Activated naive CD8-positive, alpha-beta T cell treated with anti-CD3 and anti-CD28 coated beads for 36 hours (primary cell): ENCODE measurements at regions not wholly inside any gene's neighbourhood (a gene's known extent, or its start where the extent isn't known, plus 50 kb on each side); places are given as distances from the start of the nearest gene placed in this dataset.
A peak's percentile ranks its signal among the peaks of the same experiment; 100 is the strongest.
"Not testable (repeated sequence)": the region's sequence is repeated elsewhere in the genome, so short reads cannot be mapped to it uniquely, and the experiment has no call there.

Experiments used
- DNase-seq: peaks from one replicate; pipeline ENCODE4 v3.0.0; 2021
- H3K27ac Mint-ChIP-seq: one replicate; pipeline ENCODE4 v1.8.0; 2022; ENCODE audit warnings: mild to moderate bottlenecking, moderate library complexity, mixed read lengths
- H3K27me3 Mint-ChIP-seq: one replicate; pipeline ENCODE4 v1.8.0; 2022; ENCODE audit warnings: mild to moderate bottlenecking, mixed read lengths
- H3K36me3 Mint-ChIP-seq: one replicate; pipeline ENCODE4 v1.8.0; 2021; ENCODE audit warnings: mild to moderate bottlenecking, mixed read lengths
- H3K4me1 Mint-ChIP-seq: one replicate; pipeline ENCODE4 v1.8.0; 2021; ENCODE audit warnings: mixed read lengths
- H3K4me3 Mint-ChIP-seq: one replicate; pipeline ENCODE4 v1.8.0; 2022; ENCODE audit warnings: mild to moderate bottlenecking, moderate library complexity, mixed read lengths
- H3K9me3 Mint-ChIP-seq: one replicate; pipeline ENCODE4 v1.8.0; 2022; ENCODE audit warnings: mixed read lengths

DNA sequence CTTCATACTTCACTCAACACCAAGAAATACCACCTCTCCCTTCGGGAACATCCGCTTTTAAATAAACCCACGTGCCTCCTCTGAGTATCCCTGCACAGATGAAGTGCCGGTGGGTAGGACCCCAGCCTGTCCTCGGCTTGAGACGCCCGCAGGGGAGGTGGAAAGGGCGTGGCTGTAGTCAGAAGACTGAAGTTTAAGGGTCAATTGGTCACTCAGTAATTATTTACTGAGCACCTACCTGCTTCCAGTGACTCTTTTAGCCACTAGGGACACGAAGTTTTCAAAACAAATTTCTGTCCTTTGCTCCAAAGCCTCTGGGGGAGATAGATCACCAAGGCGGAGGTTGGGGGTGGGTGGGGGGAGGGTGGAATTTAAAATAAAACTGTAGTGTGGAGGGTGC lies 309.4 kb downstream of the VRK1 start:
- Mint-ChIP-seq H3K27ac (no peak overlapping the region), H3K4me1 (peaks cover 2% of the 10 kb centered on the region), H3K9me3 (peaks cover 4% of the 10 kb centered on the region), H3K27me3 (no peaks in the 10 kb centered on the region), H3K36me3 (peaks cover 3% of the 10 kb centered on the region), H3K4me3 (no peak overlapping the region)
- no peak for DNase-seq

DNA sequence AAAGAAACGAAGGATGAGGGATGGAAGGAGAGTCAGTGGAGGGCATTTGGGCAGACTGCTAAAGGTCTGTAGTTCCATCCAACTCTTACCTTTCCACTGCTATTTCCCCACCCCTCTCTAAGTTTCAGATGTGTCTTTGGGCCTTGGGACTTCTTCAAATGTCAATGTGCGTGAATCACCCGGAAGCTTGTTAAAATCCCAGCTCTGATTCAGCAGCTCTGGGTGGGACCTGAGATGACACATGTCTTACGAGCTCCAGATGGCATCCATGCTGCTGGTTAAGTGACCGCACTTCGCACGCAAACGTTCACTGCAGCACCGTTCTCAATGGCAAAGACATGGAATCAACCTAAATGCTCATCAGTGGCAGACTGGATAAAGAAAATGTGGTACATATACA lies 309.9 kb downstream of the VRK1 start:
- no peak for DNase-seq
- Mint-ChIP-seq H3K36me3 (peaks cover 3% of the 10 kb centered on the region), H3K27me3 (no peaks in the 10 kb centered on the region), H3K27ac (no peak overlapping the region), H3K4me3 (no peak overlapping the region), H3K9me3 (peaks cover 4% of the 10 kb centered on the region), H3K4me1 (peaks cover 2% of the 10 kb centered on the region)

DNA sequence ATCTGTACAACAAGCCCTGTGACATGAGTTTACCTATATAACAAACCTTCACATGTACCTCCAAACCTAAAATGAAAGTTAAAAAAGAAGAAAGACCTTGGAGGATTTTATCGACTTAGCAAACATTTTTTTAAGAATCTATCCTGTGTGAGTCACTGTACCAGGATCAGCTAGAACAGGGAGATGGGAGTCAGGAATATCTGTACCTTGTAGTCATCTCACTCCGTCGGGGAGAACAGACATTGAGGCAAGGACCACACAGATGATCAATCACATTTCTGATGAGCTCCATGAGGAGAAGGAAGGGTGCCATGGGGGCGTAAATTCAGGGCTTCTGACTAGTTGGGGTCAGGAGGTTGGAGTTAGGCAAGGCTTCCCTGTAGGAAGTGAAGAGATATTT lies 310.6 kb downstream of the VRK1 start:
- Mint-ChIP-seq H3K27me3 (no peaks in the 10 kb centered on the region), H3K4me3 (no peak overlapping the region), H3K4me1 (peaks cover 2% of the 10 kb centered on the region), H3K36me3 (peaks cover 3% of the 10 kb centered on the region), H3K9me3 (peaks cover 4% of the 10 kb centered on the region), H3K27ac (no peak overlapping the region)
- no peak for DNase-seq

GRCh38 chr14:97109234-97109633 lies 312.1 kb downstream of the VRK1 start:
- Mint-ChIP-seq H3K9me3 (peaks cover 4% of the 10 kb centered on the region), H3K27ac (no peak overlapping the region), H3K4me3 (no peak overlapping the region), H3K36me3 (peaks cover 3% of the 10 kb centered on the region), H3K27me3 (peaks cover 5% of the 10 kb centered on the region), H3K4me1 (peaks cover 2% of the 10 kb centered on the region)
- no peak for DNase-seq

GRCh38 chr14:97113339-97113738 lies 316.2 kb downstream of the VRK1 start:
- Mint-ChIP-seq H3K9me3 (peaks cover 4% of the 10 kb centered on the region), H3K4me3 (no peak overlapping the region), H3K27ac (no peak overlapping the region), H3K36me3 (peaks cover 3% of the 10 kb centered on the region), H3K4me1 (peaks cover 9% of the 10 kb centered on the region), H3K27me3 (peaks cover 7% of the 10 kb centered on the region)
- no peak for DNase-seq

GRCh38 chr14:97116546-97116945 lies 319.4 kb downstream of the VRK1 start:
- Mint-ChIP-seq H3K36me3 (no peaks in the 10 kb centered on the region), H3K27ac (no peak overlapping the region), H3K27me3 (peaks cover 7% of the 10 kb centered on the region), H3K4me1 (peaks cover 37% of the 10 kb centered on the region), H3K4me3 (no peak overlapping the region), H3K9me3 (no peaks in the 10 kb centered on the region)
- no peak for DNase-seq

DNA sequence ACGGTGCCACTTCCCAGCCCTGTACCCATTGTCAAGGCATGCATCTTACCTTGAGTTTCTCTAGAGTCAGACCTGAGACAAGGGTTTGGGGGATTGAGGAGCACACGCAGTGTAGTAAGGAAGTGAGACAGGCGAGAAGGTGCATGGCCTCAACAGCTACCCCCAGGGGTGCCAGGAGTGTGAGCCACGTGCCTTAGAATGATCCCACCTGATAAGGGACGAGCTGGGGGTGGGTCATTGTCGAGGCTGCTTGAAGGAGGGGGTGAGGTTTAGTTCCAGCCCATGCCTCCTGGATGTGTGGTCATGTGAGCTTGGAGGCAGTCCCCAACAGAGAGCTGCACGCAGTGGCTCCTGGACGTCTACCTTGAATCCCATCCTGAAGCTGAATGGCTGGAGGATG lies 320.5 kb downstream of the VRK1 start:
- peaks cover 7% of the 10 kb centered on the region for H3K27me3 Mint-ChIP-seq
- H3K27ac Mint-ChIP-seq = no peak overlapping the region
- peaks cover 37% of the 10 kb centered on the region for H3K4me1 Mint-ChIP-seq
- no peaks in the 10 kb centered on the region for H3K36me3 Mint-ChIP-seq
- no peak overlapping the region for H3K4me3 Mint-ChIP-seq
- no peak for DNase-seq
- H3K9me3 Mint-ChIP-seq = no peaks in the 10 kb centered on the region

DNA sequence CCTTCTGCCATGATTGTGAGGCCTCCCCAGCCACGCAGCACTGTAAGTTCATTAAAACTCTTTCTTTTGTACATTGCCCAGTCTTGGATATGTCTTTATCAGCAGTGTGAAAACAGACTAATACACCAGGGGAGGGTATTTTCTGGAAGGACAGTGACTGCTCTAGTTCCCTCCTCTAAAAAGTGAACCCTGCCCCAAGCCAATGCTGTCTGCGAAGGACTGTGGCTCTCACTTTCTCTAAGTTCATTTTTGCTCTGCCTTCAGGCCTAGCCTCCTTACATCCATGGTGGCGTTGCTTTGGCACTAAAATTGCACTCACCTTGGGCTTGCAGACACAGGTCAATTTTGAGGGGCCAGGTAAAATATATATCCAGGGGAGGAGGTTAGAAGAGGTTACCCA lies 323.0 kb downstream of the VRK1 start:
- Mint-ChIP-seq H3K27me3 (no peaks in the 10 kb centered on the region), H3K9me3 (no peaks in the 10 kb centered on the region), H3K4me3 (peak overlapping the region; percentile 49), H3K4me1 (peaks cover 34% of the 10 kb centered on the region), H3K27ac (peak overlapping the region; percentile 96), H3K36me3 (no peaks in the 10 kb centered on the region)
- DNase-seq = no peak

GRCh38 chr14:97120611-97121031 lies 323.4 kb downstream of the VRK1 start:
- Mint-ChIP-seq H3K4me3 (peak overlapping the region; percentile 49), H3K27ac (peak overlapping the region; percentile 96), H3K36me3 (no peaks in the 10 kb centered on the region), H3K9me3 (no peaks in the 10 kb centered on the region), H3K27me3 (no peaks in the 10 kb centered on the region), H3K4me1 (peaks cover 34% of the 10 kb centered on the region)
- DNase-seq = peak; percentile 58

- H3K27me3 Mint-ChIP-seq = no peaks in the 10 kb centered on the region
- no peak for DNase-seq
- no peak overlapping the region for H3K4me3 Mint-ChIP-seq
- no peaks in the 10 kb centered on the region for H3K4me1 Mint-ChIP-seq
- H3K27ac Mint-ChIP-seq = no peak overlapping the region
- peaks cover 5% of the 10 kb centered on the region for H3K9me3 Mint-ChIP-seq
- no peaks in the 10 kb centered on the region for H3K36me3 Mint-ChIP-seq
These were observed 332.5 kb downstream of the VRK1 start for GRCh38 chr14:97129639-97130038.

- not testable (repeated sequence) for H3K27ac Mint-ChIP-seq, H3K36me3 Mint-ChIP-seq, H3K9me3 Mint-ChIP-seq, DNase-seq, H3K27me3 Mint-ChIP-seq, H3K4me3 Mint-ChIP-seq, H3K4me1 Mint-ChIP-seq
These were observed 338.7 kb downstream of the VRK1 start for GRCh38 chr14:97135847-97136246.

DNA sequence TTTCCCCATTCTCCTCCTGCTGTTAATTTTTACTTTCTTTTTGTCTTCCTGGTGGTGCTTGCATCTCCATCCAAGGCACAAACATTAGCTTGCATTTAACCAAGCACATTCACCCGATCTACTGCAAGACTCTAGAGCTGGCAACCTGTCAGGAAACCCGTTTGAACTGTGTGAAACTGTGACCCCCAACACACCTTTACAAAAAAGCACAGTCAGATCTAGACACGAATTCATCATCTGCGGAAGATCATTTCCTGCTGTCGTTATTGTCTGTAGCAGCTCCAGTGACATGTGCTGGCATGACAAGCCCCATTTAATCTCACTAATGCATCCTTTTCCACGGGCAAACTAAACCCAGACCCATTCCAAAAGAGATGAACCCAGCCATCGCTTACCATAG lies 340.5 kb downstream of the VRK1 start:
- H3K27ac Mint-ChIP-seq = no peak overlapping the region
- no peak for DNase-seq
- peaks cover 4% of the 10 kb centered on the region for H3K36me3 Mint-ChIP-seq
- no peak overlapping the region for H3K4me3 Mint-ChIP-seq
- no peaks in the 10 kb centered on the region for H3K4me1 Mint-ChIP-seq
- peaks cover 6% of the 10 kb centered on the region for H3K9me3 Mint-ChIP-seq
- peaks cover 4% of the 10 kb centered on the region for H3K27me3 Mint-ChIP-seq

- Mint-ChIP-seq H3K4me1 (no peaks in the 10 kb centered on the region), H3K27me3 (peaks cover 4% of the 10 kb centered on the region), H3K9me3 (peaks cover 6% of the 10 kb centered on the region), H3K4me3 (no peak overlapping the region), H3K27ac (no peak overlapping the region), H3K36me3 (peaks cover 4% of the 10 kb centered on the region)
- DNase-seq = no peak
These were observed 341.6 kb downstream of the VRK1 start for GRCh38 chr14:97138801-97139200.

GRCh38 chr14:97143011-97143410 lies 345.8 kb downstream of the VRK1 start:
- no peaks in the 10 kb centered on the region for H3K4me1 Mint-ChIP-seq

GRCh38 chr14:97143456-97143855 lies 346.3 kb downstream of the VRK1 start:
- no peaks in the 10 kb centered on the region for H3K9me3 Mint-ChIP-seq
- no peak for DNase-seq
- peaks cover 6% of the 10 kb centered on the region for H3K27me3 Mint-ChIP-seq
- no peak overlapping the region for H3K27ac Mint-ChIP-seq
- H3K36me3 Mint-ChIP-seq = no peaks in the 10 kb centered on the region
- H3K4me1 Mint-ChIP-seq = no peaks in the 10 kb centered on the region
- H3K4me3 Mint-ChIP-seq = no peak overlapping the region

More at GRCh38 chr14:97143011-97143410, 345.8 kb downstream of the VRK1 start:
- Mint-ChIP-seq H3K27ac (no peak overlapping the region), H3K36me3 (no peaks in the 10 kb centered on the region), H3K9me3 (no peaks in the 10 kb centered on the region), H3K27me3 (peaks cover 6% of the 10 kb centered on the region), H3K4me3 (no peak overlapping the region)
- DNase-seq = no peak

DNA sequence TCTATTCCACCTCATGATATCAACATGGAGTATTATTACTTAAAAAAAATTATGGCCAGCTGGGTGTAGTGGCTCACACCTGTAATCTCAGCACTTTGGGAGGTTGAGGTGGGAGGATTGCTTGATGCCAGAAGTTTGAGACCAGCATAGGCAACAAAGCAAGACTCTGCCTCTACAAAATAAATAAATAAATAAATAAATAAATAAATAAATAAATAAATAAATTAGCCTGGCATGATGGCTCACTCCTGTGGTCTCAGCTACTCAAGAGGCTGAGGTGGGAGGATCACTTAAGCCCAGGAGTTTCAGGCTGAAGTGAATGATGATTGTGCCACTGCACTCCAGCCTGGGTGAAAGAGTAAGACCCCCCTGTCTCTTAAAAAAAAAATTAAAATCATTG lies 350.8 kb downstream of the VRK1 start:
- H3K36me3 Mint-ChIP-seq, H3K27ac Mint-ChIP-seq, DNase-seq, H3K4me3 Mint-ChIP-seq, H3K4me1 Mint-ChIP-seq, H3K27me3 Mint-ChIP-seq, H3K9me3 Mint-ChIP-seq: not testable (repeated sequence)

DNA sequence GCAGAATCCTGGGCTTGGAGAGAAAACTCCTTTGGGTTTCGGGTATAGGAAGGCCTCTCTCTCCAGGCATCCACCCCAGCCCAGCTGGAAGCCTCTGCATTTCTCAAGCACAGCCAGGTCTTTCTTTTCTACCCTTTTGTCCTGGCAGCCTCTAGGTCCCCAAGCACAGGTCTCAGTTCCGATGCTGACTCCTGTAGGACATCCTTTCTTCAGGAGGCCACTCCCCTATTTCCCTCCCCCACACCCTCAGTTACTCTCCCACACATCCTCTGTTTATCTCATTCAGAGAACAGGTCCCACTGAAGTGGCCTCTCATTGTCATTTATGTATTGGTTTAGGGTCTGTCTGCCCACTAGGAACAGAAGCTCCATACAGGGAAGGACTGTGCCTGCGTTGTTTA lies 352.6 kb downstream of the VRK1 start:
- H3K27me3 Mint-ChIP-seq = peaks cover 16% of the 10 kb centered on the region
- H3K4me3 Mint-ChIP-seq = no peak overlapping the region
- no peaks in the 10 kb centered on the region for H3K4me1 Mint-ChIP-seq
- no peak overlapping the region for H3K27ac Mint-ChIP-seq
- no peaks in the 10 kb centered on the region for H3K36me3 Mint-ChIP-seq
- no peak for DNase-seq
- no peaks in the 10 kb centered on the region for H3K9me3 Mint-ChIP-seq
